ENCODE measurements at regions not wholly inside any gene's neighbourhood (a gene's known extent, or its start where the extent isn't known, plus 50 kb on each side); places are given as distances from the start of the nearest gene placed in this dataset.
"Not testable (repeated sequence)": the region's sequence is repeated elsewhere in the genome, so short reads cannot be mapped to it uniquely, and the experiment has no call there.

DNA sequence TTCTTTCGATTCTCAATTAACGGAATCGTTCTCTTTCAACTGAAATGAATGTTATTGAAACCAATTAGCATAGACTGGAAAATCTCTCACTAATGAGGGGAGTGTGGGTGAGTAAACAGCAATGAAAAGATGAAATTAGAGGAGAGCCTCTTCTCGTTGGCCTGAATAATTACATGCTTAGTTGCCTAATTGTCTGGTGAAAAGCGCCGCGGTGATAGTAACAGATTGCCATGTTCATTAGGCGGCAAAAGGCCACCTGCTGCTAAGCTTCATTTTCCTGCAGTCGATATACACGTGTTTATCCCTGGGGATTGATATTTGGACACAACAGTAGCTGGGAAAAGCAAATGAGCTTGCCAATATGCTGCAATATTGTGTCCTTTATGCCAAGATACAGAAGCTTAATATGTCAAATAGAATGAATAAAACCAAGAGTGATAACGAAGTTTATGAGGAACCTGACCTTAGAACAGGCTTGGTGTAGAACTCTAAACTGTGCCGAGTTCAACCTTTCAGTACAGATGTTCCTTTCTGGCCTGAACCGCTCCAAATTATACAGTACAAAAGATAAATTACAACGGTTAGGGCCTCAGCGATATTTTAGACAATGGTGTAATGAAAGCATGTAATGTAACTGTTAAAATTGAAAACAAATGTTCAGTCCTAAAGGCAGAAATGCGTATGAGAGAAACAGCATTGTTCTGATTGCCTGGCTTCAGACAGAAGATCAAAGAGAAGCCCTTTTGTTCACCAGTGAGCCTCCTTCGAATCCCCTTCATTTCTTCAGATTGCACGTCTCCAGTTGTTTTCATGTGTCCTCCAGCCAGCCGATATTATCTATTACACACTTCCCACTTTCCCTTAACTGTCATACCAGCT lies 185.2 kb downstream of the SHOX2 start:
- Histone ChIP-seq H3K4me3 (ENCODE audit: low read length) (no peak overlapping the region), H3K27ac (ENCODE audit: low read length) (no peak overlapping the region), H3K27me3 (ENCODE audit: control insufficient read depth, insufficient read depth) (no peaks in the 10 kb centered on the region), H3K9me3 (ENCODE audit: control insufficient read depth, low read length) (no peaks in the 10 kb centered on the region), H3K4me1 (ENCODE audit: control insufficient read depth, insufficient read depth, low read length) (no peaks in the 10 kb centered on the region)
- DNase-seq = no peak
- intact Hi-C loops (cut with DNase I) = no loop called here
- 72% methylated on average over 19 of the region's 19 CpGs for WGBS
- no peak for ATAC-seq

DNA sequence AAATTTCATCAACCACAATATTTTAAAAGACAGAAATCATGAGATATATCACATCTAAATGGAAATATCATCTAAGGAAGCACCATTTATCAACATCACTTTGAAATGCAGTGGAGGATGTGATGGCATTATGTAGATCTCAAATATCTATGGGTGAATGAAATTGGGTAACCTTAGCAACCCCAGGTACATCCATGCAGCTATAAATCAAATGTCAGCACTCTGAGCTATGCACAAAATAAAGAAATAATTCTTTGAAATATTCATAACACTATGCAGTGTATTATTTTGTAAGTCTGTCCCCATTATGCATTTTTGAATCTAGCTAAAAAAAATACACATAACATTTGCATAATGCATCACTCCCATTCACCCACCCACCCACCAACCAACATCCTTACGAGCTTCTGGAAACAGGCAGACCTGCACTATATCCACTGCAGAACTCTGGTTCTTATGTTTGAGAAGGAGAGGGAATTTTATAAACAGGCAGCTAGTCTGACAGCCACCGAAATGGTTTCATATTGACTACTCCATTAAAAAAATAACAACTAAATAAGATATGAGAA lies 186.8 kb downstream of the SHOX2 start:
- 79% methylated on average over 2 of the region's 2 CpGs for WGBS
- intact Hi-C loops (cut with DNase I) = no loop called here
- DNase-seq (no peak), ATAC-seq (no peak)
- Histone ChIP-seq H3K27ac (ENCODE audit: low read length) (no peak overlapping the region), H3K9me3 (ENCODE audit: control insufficient read depth, low read length) (no peaks in the 10 kb centered on the region), H3K4me1 (ENCODE audit: control insufficient read depth, insufficient read depth, low read length) (no peaks in the 10 kb centered on the region), H3K4me3 (ENCODE audit: low read length) (no peak overlapping the region), H3K27me3 (ENCODE audit: control insufficient read depth, insufficient read depth) (no peaks in the 10 kb centered on the region)

GRCh38 chr3:157918402-157918801 lies 187.8 kb downstream of the SHOX2 start:
- 72% methylated on average over 3 of the region's 3 CpGs for WGBS
- Histone ChIP-seq H3K9me3 (ENCODE audit: control insufficient read depth, low read length) (no peaks in the 10 kb centered on the region), H3K4me1 (ENCODE audit: control insufficient read depth, insufficient read depth, low read length) (no peaks in the 10 kb centered on the region), H3K27ac (ENCODE audit: low read length) (no peak overlapping the region), H3K27me3 (ENCODE audit: control insufficient read depth, insufficient read depth) (no peaks in the 10 kb centered on the region), H3K4me3 (ENCODE audit: low read length) (no peak overlapping the region)
- ATAC-seq (no peak), DNase-seq (no peak)
- intact Hi-C loops (cut with DNase I) = no loop called here

DNA sequence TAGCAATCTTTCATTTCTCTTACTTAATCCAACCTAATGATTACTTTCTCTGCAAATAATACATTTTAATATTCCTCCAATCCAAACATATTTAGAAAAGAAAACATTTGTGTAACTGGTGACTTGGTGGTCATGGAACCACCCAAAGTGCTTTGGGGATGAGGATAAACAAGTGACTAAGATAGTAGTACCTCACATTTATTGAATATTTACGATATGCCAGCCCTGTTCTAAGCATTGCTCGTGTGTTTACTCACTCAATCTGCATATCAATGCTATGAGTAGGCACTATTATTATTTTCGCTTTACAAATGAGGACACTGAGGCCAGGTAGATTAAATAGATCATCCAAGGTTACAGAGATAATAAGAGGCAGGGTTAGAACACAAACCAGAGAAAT lies 189.5 kb downstream of the SHOX2 start:
- H3K27me3 ChIP-seq (ENCODE audit: control insufficient read depth, insufficient read depth) = no peaks in the 10 kb centered on the region
- ATAC-seq (no peak), DNase-seq (no peak)
- H3K4me1 ChIP-seq (ENCODE audit: control insufficient read depth, insufficient read depth, low read length) = no peaks in the 10 kb centered on the region
- H3K27ac ChIP-seq (ENCODE audit: low read length) = no peak overlapping the region
- H3K9me3 ChIP-seq (ENCODE audit: control insufficient read depth, low read length) = no peaks in the 10 kb centered on the region
- WGBS = 79% methylated on average over 3 of the region's 3 CpGs
- no peak overlapping the region for H3K4me3 ChIP-seq (ENCODE audit: low read length)
- intact Hi-C loops (cut with DNase I) = no loop called here

DNA sequence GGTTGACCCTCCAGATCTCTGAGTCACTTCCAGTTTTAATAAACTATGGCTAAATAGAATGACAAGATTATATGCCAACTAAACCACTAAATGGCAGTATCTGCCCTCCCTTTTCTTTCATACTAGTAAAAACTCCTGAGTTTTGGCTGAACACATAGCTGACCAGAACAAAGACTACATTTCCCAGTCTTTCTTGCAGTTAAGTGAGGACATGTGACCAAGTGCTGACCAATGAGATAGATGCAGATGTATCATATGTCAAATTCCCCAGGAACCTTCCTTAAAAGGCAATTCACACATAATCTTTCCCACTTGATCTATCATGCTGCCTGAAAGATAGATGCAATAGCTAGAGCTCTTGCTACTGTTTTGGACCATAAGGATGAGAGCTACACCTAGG lies 191.3 kb downstream of the SHOX2 start:
- H3K4me3 ChIP-seq (ENCODE audit: low read length) = no peak overlapping the region
- no peaks in the 10 kb centered on the region for H3K9me3 ChIP-seq (ENCODE audit: control insufficient read depth, low read length)
- ATAC-seq (no peak), DNase-seq (no peak)
- intact Hi-C loops (cut with DNase I) = no loop called here
- no peaks in the 10 kb centered on the region for H3K27me3 ChIP-seq (ENCODE audit: control insufficient read depth, insufficient read depth)
- H3K27ac ChIP-seq (ENCODE audit: low read length) = no peak overlapping the region
- no peaks in the 10 kb centered on the region for H3K4me1 ChIP-seq (ENCODE audit: control insufficient read depth, insufficient read depth, low read length)

DNA sequence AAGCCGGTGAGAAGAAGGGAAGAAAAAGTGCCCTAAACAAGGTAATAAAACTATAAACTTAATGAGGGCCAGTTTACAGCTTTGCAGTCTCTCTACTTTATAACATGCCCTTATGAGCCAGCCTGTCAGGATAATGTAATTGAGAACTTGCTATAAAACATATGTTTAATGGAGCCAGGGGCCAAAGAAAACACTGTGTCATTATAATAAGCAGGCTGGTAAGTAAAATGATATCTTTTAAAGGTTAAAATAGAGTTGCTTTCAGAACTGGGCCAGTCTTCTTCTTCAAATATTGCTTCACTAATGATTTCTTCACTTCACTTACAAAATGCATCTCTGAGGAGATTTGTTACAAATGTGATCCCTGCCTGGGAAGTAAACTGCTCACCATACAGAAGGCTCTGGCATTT lies 192.5 kb downstream of the SHOX2 start:
- Histone ChIP-seq H3K27me3 (ENCODE audit: control insufficient read depth, insufficient read depth) (no peaks in the 10 kb centered on the region), H3K4me1 (ENCODE audit: control insufficient read depth, insufficient read depth, low read length) (no peaks in the 10 kb centered on the region), H3K27ac (ENCODE audit: low read length) (no peak overlapping the region), H3K9me3 (ENCODE audit: control insufficient read depth, low read length) (no peaks in the 10 kb centered on the region), H3K4me3 (ENCODE audit: low read length) (no peak overlapping the region)
- DNase-seq (no peak), ATAC-seq (peak in 1 of 2 donors; percentile 23)
- intact Hi-C loops (cut with DNase I) = no loop called here
- 76% methylated on average over 1 of the region's 1 CpG for WGBS

GRCh38 chr3:157912514-157913451 lies 193.4 kb downstream of the SHOX2 start:
- intact Hi-C loops (cut with DNase I) = no loop called here
- WGBS = 83% methylated on average over 5 of the region's 5 CpGs
- no peak overlapping the region for H3K27ac ChIP-seq (ENCODE audit: low read length)
- H3K27me3 ChIP-seq (ENCODE audit: control insufficient read depth, insufficient read depth) = no peaks in the 10 kb centered on the region
- H3K9me3 ChIP-seq (ENCODE audit: control insufficient read depth, low read length) = no peaks in the 10 kb centered on the region
- no peak overlapping the region for H3K4me3 ChIP-seq (ENCODE audit: low read length)
- ATAC-seq (no peak), DNase-seq (no peak)
- no peaks in the 10 kb centered on the region for H3K4me1 ChIP-seq (ENCODE audit: control insufficient read depth, insufficient read depth, low read length)

- ATAC-seq (no peak), DNase-seq (no peak)
- Histone ChIP-seq H3K27ac (ENCODE audit: low read length) (no peak overlapping the region), H3K27me3 (ENCODE audit: control insufficient read depth, insufficient read depth) (no peaks in the 10 kb centered on the region), H3K4me3 (ENCODE audit: low read length) (no peak overlapping the region), H3K4me1 (ENCODE audit: control insufficient read depth, insufficient read depth, low read length) (no peaks in the 10 kb centered on the region), H3K9me3 (ENCODE audit: control insufficient read depth, low read length) (no peaks in the 10 kb centered on the region)
- intact Hi-C loops (cut with DNase I) = no loop called here
Measured at GRCh38 chr3:157906627-157907026, 199.6 kb downstream of the SHOX2 start.

DNA sequence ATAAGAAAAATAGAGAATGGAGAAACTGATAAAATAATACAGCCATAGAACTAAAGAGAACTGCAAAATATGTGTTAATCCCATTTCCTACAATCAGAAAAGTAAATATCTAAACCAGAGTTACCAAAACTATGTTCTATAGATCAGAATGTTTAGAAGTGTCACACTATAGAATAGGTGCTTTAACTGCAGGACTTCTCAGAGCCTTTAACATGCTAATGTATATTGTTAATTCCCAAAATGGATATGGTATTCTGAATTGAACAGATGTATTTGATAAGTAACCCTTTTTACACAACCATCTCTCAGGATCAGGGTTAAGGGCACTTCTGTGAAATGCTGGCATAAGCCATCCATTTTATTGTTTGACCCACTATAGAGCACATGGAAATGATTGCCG lies 200.3 kb downstream of the SHOX2 start:
- Histone ChIP-seq H3K4me1 (ENCODE audit: control insufficient read depth, insufficient read depth, low read length) (no peaks in the 10 kb centered on the region), H3K27me3 (ENCODE audit: control insufficient read depth, insufficient read depth) (no peaks in the 10 kb centered on the region), H3K4me3 (ENCODE audit: low read length) (no peak overlapping the region), H3K9me3 (ENCODE audit: control insufficient read depth, low read length) (no peaks in the 10 kb centered on the region), H3K27ac (ENCODE audit: low read length) (no peak overlapping the region)
- intact Hi-C loops (cut with DNase I) = no loop called here
- WGBS = 74% methylated on average over 1 of the region's 1 CpG
- DNase-seq (no peak), ATAC-seq (no peak)

DNA sequence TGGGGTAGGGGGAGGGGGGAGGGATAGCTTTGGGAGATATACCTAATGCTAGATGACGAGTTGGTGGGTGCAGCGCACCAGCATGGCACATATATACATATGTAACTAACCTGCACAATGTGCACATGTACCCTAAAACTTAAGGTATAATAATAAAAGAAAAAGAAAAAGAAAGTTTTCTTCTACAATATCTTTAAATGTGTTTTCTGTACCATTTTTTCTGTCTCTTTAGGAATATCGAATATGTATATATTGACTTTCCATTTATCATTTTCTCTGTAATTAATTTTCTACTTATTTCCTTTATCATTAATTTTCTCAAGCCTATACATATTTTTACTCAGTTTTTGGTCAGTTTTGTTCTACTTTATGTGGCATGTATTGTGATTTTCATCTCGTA lies 203.5 kb downstream of the SHOX2 start:
- H3K27ac ChIP-seq (ENCODE audit: low read length); DNase-seq; H3K4me1 ChIP-seq (ENCODE audit: control insufficient read depth, insufficient read depth, low read length); ATAC-seq; H3K4me3 ChIP-seq (ENCODE audit: low read length); H3K27me3 ChIP-seq (ENCODE audit: control insufficient read depth, insufficient read depth); intact Hi-C loops (cut with DNase I); H3K9me3 ChIP-seq (ENCODE audit: control insufficient read depth, low read length): not testable (repeated sequence)
- WGBS = 87% methylated on average over 4 of the region's 4 CpGs

DNA sequence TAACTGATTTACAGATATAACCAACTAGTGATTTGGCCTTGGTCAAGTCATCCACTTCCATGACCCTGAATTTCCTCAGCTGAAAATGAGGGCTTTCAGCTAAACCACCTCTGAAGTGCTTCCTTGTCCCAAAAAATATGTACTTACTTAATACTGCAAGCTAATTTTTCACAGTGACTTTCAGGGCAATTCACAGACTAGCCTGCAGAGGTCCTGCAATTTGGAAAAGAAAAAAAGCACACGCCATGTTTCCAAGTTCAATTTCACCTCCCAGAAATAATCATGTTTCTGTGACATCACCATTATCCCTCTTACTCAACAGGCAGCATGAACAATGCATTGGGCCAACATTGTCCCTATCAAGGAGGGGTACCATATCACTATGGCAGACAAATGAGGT lies 218.2 kb downstream of the SHOX2 start:
- no peaks in the 10 kb centered on the region for H3K9me3 ChIP-seq (ENCODE audit: control insufficient read depth, low read length)
- WGBS = 86% methylated on average over 1 of the region's 1 CpG

More for the DNA sequence above, 218.2 kb downstream of the SHOX2 start:
- no peaks in the 10 kb centered on the region for H3K27me3 ChIP-seq (ENCODE audit: control insufficient read depth, insufficient read depth)
- no peak overlapping the region for H3K27ac ChIP-seq (ENCODE audit: low read length)
- no peak for ATAC-seq
- DNase-seq = no peak
- intact Hi-C loops (cut with DNase I) = no loop called here
- no peaks in the 10 kb centered on the region for H3K4me1 ChIP-seq (ENCODE audit: control insufficient read depth, insufficient read depth, low read length)
- no peak overlapping the region for H3K4me3 ChIP-seq (ENCODE audit: low read length)
